T-helper 2 cell treated with Interferon-gamma antibody and Interleukin-4, amounts not matched to agents 5 μg/mL and 100 μg/mL, for 36 hours (primary cell): ENCODE measurements at regions not wholly inside any gene's neighbourhood (a gene's known extent, or its start where the extent isn't known, plus 50 kb on each side); places are given as distances from the start of the nearest gene placed in this dataset.
"Not testable (repeated sequence)": the region's sequence is repeated elsewhere in the genome, so short reads cannot be mapped to it uniquely, and the experiment has no call there.

Source experiments
- DNase-seq: peaks from one replicate; pipeline ENCODE4 v3.0.0; 2021; ENCODE audit warnings: low spot score
- H3K27ac Mint-ChIP-seq: one replicate; pipeline ENCODE4 v1.8.0; 2021; ENCODE audit warnings: mild to moderate bottlenecking, mixed read lengths
- H3K27me3 Mint-ChIP-seq: one replicate; pipeline ENCODE4 v1.8.0; 2021; ENCODE audit warnings: low read depth, mixed read lengths
- H3K36me3 Mint-ChIP-seq: one replicate; pipeline ENCODE4 v1.8.0; 2021; ENCODE audit warnings: low read depth, mixed read lengths
- H3K4me1 Mint-ChIP-seq: one replicate; pipeline ENCODE4 v1.8.0; 2021; ENCODE audit warnings: low read depth, mixed read lengths
- H3K4me3 Mint-ChIP-seq: one replicate; pipeline ENCODE4 v1.8.0; 2022; ENCODE audit warnings: mild to moderate bottlenecking, moderate library complexity, mixed read lengths
- H3K9me3 Mint-ChIP-seq: one replicate; pipeline ENCODE4 v1.8.0; 2021; ENCODE audit warnings: mixed read lengths

GRCh38 chr7:96800122-96800521 lies 90.5 kb upstream of the SEM1 start:
- no peaks in the 10 kb centered on the region for H3K9me3 Mint-ChIP-seq
- H3K36me3 Mint-ChIP-seq, result no peaks in the 10 kb centered on the region
- no peak overlapping the region for H3K27ac Mint-ChIP-seq
- no peak for DNase-seq
- H3K4me1 Mint-ChIP-seq, result no peaks in the 10 kb centered on the region
- peaks cover 26% of the 10 kb centered on the region for H3K27me3 Mint-ChIP-seq
- H3K4me3 Mint-ChIP-seq, result no peak overlapping the region

GRCh38 chr7:96800824-96801223 lies 91.2 kb upstream of the SEM1 start:
- Mint-ChIP-seq H3K4me3 (no peak overlapping the region), H3K4me1 (no peaks in the 10 kb centered on the region), H3K27ac (no peak overlapping the region), H3K36me3 (no peaks in the 10 kb centered on the region), H3K9me3 (no peaks in the 10 kb centered on the region), H3K27me3 (peaks cover 26% of the 10 kb centered on the region)
- no peak for DNase-seq

- no peaks in the 10 kb centered on the region for H3K4me1 Mint-ChIP-seq
- DNase-seq, result no peak
- no peaks in the 10 kb centered on the region for H3K9me3 Mint-ChIP-seq
- no peak overlapping the region for H3K27ac Mint-ChIP-seq
- H3K4me3 Mint-ChIP-seq, result no peak overlapping the region
- H3K36me3 Mint-ChIP-seq, result no peaks in the 10 kb centered on the region
- H3K27me3 Mint-ChIP-seq, result peaks cover 28% of the 10 kb centered on the region
Observed at GRCh38 chr7:96819111-96819700, 109.6 kb upstream of the SEM1 start.

GRCh38 chr7:96821131-96821530 lies 111.5 kb upstream of the SEM1 start:
- not testable (repeated sequence) for H3K27ac Mint-ChIP-seq, DNase-seq, H3K4me3 Mint-ChIP-seq, H3K36me3 Mint-ChIP-seq, H3K4me1 Mint-ChIP-seq, H3K9me3 Mint-ChIP-seq
- H3K27me3 Mint-ChIP-seq, result peaks cover 35% of the 10 kb centered on the region

GRCh38 chr7:96822824-96823223 lies 113.2 kb upstream of the SEM1 start:
- no peak overlapping the region for H3K27ac Mint-ChIP-seq
- peaks cover 2% of the 10 kb centered on the region for H3K4me1 Mint-ChIP-seq
- DNase-seq, result no peak
- no peaks in the 10 kb centered on the region for H3K9me3 Mint-ChIP-seq
- peaks cover 30% of the 10 kb centered on the region for H3K27me3 Mint-ChIP-seq
- no peak overlapping the region for H3K4me3 Mint-ChIP-seq
- H3K36me3 Mint-ChIP-seq, result no peaks in the 10 kb centered on the region

GRCh38 chr7:96823274-96823673 lies 113.6 kb upstream of the SEM1 start:
- peaks cover 34% of the 10 kb centered on the region for H3K27me3 Mint-ChIP-seq

GRCh38 chr7:96824686-96825085 lies 115.0 kb upstream of the SEM1 start:
- no peak for DNase-seq
- Mint-ChIP-seq H3K4me1 (peaks cover 2% of the 10 kb centered on the region), H3K27me3 (peaks cover 36% of the 10 kb centered on the region), H3K27ac (no peak overlapping the region), H3K4me3 (no peak overlapping the region), H3K36me3 (no peaks in the 10 kb centered on the region), H3K9me3 (no peaks in the 10 kb centered on the region)

More at GRCh38 chr7:96823274-96823673, 113.6 kb upstream of the SEM1 start:
- Mint-ChIP-seq H3K4me1 (peaks cover 2% of the 10 kb centered on the region), H3K27ac (no peak overlapping the region), H3K9me3 (no peaks in the 10 kb centered on the region), H3K4me3 (no peak overlapping the region), H3K36me3 (no peaks in the 10 kb centered on the region)
- no peak for DNase-seq

GRCh38 chr7:96825285-96825684 lies 115.6 kb upstream of the SEM1 start:
- H3K27me3 Mint-ChIP-seq, result peaks cover 37% of the 10 kb centered on the region
- peaks cover 2% of the 10 kb centered on the region for H3K4me1 Mint-ChIP-seq
- H3K36me3 Mint-ChIP-seq, result no peaks in the 10 kb centered on the region
- DNase-seq, result no peak
- no peak overlapping the region for H3K27ac Mint-ChIP-seq
- no peaks in the 10 kb centered on the region for H3K9me3 Mint-ChIP-seq
- no peak overlapping the region for H3K4me3 Mint-ChIP-seq

- H3K27me3 Mint-ChIP-seq, result peaks cover 41% of the 10 kb centered on the region
Observed at GRCh38 chr7:96826089-96826488, 116.4 kb upstream of the SEM1 start.

GRCh38 chr7:96827701-96828100 lies 118.1 kb upstream of the SEM1 start:
- Mint-ChIP-seq H3K4me3 (no peak overlapping the region), H3K27ac (no peak overlapping the region), H3K36me3 (no peaks in the 10 kb centered on the region), H3K9me3 (no peaks in the 10 kb centered on the region), H3K27me3 (peaks cover 50% of the 10 kb centered on the region), H3K4me1 (peaks cover 2% of the 10 kb centered on the region)
- no peak for DNase-seq

More at GRCh38 chr7:96826089-96826488, 116.4 kb upstream of the SEM1 start:
- no peak overlapping the region for H3K27ac Mint-ChIP-seq
- no peaks in the 10 kb centered on the region for H3K9me3 Mint-ChIP-seq
- no peak for DNase-seq
- no peaks in the 10 kb centered on the region for H3K36me3 Mint-ChIP-seq
- no peak overlapping the region for H3K4me3 Mint-ChIP-seq
- peaks cover 2% of the 10 kb centered on the region for H3K4me1 Mint-ChIP-seq

GRCh38 chr7:96829121-96829520 lies 119.5 kb upstream of the SEM1 start:
- not testable (repeated sequence) for H3K4me1 Mint-ChIP-seq, H3K4me3 Mint-ChIP-seq, H3K36me3 Mint-ChIP-seq, H3K9me3 Mint-ChIP-seq, DNase-seq, H3K27ac Mint-ChIP-seq
- H3K27me3 Mint-ChIP-seq, result peaks cover 52% of the 10 kb centered on the region

- H3K27me3 Mint-ChIP-seq, result peaks cover 55% of the 10 kb centered on the region
- H3K27ac Mint-ChIP-seq, result no peak overlapping the region
- H3K4me1 Mint-ChIP-seq, result peaks cover 2% of the 10 kb centered on the region
- no peak overlapping the region for H3K4me3 Mint-ChIP-seq
- DNase-seq, result no peak
- H3K9me3 Mint-ChIP-seq, result no peaks in the 10 kb centered on the region
- H3K36me3 Mint-ChIP-seq, result no peaks in the 10 kb centered on the region
Observed at GRCh38 chr7:96831446-96831845, 121.8 kb upstream of the SEM1 start.

- Mint-ChIP-seq H3K27ac (no peak overlapping the region), H3K9me3 (no peaks in the 10 kb centered on the region), H3K27me3 (peaks cover 56% of the 10 kb centered on the region), H3K4me1 (peaks cover 8% of the 10 kb centered on the region), H3K4me3 (no peak overlapping the region), H3K36me3 (no peaks in the 10 kb centered on the region)
- no peak for DNase-seq
Observed at GRCh38 chr7:96832092-96832662, 122.5 kb upstream of the SEM1 start.

GRCh38 chr7:96833676-96834453 lies 124.2 kb upstream of the SEM1 start:
- Mint-ChIP-seq H3K27ac (no peak overlapping the region), H3K27me3 (peaks cover 57% of the 10 kb centered on the region), H3K36me3 (peaks cover 1% of the 10 kb centered on the region), H3K4me3 (no peak overlapping the region), H3K9me3 (peaks cover 5% of the 10 kb centered on the region), H3K4me1 (peaks cover 23% of the 10 kb centered on the region)
- no peak for DNase-seq
